Trophoblast cell (in vitro differentiated cells and primary cell): ENCODE measurements at regions not wholly inside any gene's neighbourhood (a gene's known extent, or its start where the extent isn't known, plus 50 kb on each side); places are given as distances from the start of the nearest gene placed in this dataset.
A peak's percentile ranks its signal among the peaks of the same experiment; 100 is the strongest.

Experiments used
- DNase-seq, 2 donors: peaks; one replicate each; pipeline ENCODE4 v3.0.0-alpha.2; 2016
- H2AFZ ChIP-seq: 2 replicates; pipeline ENCODE4 v1.6.1; 2013; ENCODE audit warnings: low read length, moderate library complexity, mild to moderate bottlenecking; ENCODE audit not compliant: insufficient read depth, poor library complexity
- H2AK5ac ChIP-seq: 2 replicates; pipeline ENCODE4 v1.6.1; 2013; ENCODE audit warnings: mild to moderate bottlenecking, low read length
- H2BK120ac ChIP-seq: 2 replicates; pipeline ENCODE4 v1.6.1; 2013; ENCODE audit warnings: low read length, mild to moderate bottlenecking, moderate library complexity; ENCODE audit not compliant: insufficient read depth, poor library complexity
- H2BK12ac ChIP-seq: 2 replicates; pipeline ENCODE4 v1.6.1; 2013; ENCODE audit warnings: mild to moderate bottlenecking, low read length, moderate library complexity
- H2BK5ac ChIP-seq: 2 replicates; pipeline ENCODE4 v1.6.1; 2013; ENCODE audit warnings: low read length, low read depth, moderate library complexity, mild to moderate bottlenecking; ENCODE audit not compliant: poor library complexity
- H3K14ac ChIP-seq: 2 replicates; pipeline ENCODE4 v1.6.1; 2013; ENCODE audit warnings: mild to moderate bottlenecking, low read length
- H3K18ac ChIP-seq: 2 replicates; pipeline ENCODE4 v1.6.1; 2013; ENCODE audit warnings: mild to moderate bottlenecking, low read length
- H3K23ac ChIP-seq: 2 replicates; pipeline ENCODE4 v1.6.1; 2013; ENCODE audit warnings: low read length
- H3K27ac ChIP-seq: 2 replicates; pipeline ENCODE4 v1.5.1; 2013; ENCODE audit warnings: low read depth, mild to moderate bottlenecking, inconsistent platforms, low read length, moderate library complexity
- H3K27me3 ChIP-seq: 2 replicates; pipeline ENCODE4 v1.6.1; 2013; ENCODE audit warnings: inconsistent platforms, mild to moderate bottlenecking, low read length, moderate library complexity; ENCODE audit not compliant: insufficient read depth
- H3K36me3 ChIP-seq, 2 experiments: 1 replicate in 1 of 2; 2 replicates in 1 of 2; pipeline ENCODE4 v1.6.1; 2013; ENCODE audit warnings: low read length in 2 of 2, mild to moderate bottlenecking in 2 of 2, moderate library complexity in 1 of 2; ENCODE audit not compliant: insufficient read depth in 2 of 2, control insufficient read depth in 1 of 2
- H3K4ac ChIP-seq: 2 replicates; pipeline ENCODE4 v1.6.1; 2013; ENCODE audit warnings: low read depth, mild to moderate bottlenecking, low read length, moderate library complexity
- H3K4me1 ChIP-seq, 2 experiments: 1 replicate in 1 of 2; 2 replicates in 1 of 2; pipeline ENCODE4 v1.6.1; 2013; ENCODE audit warnings: low read length in 2 of 2, mild to moderate bottlenecking in 2 of 2, moderate library complexity in 1 of 2; ENCODE audit not compliant: insufficient read depth in 2 of 2, control insufficient read depth in 1 of 2
- H3K4me2 ChIP-seq: 2 replicates; pipeline ENCODE4 v1.6.1; 2013; ENCODE audit warnings: inconsistent platforms, mild to moderate bottlenecking, low read length, moderate library complexity
- H3K4me3 ChIP-seq: 2 replicates; pipeline ENCODE4 v1.5.1; 2013; ENCODE audit warnings: mild to moderate bottlenecking, low read depth, low read length, inconsistent platforms
- H3K79me1 ChIP-seq: one replicate; pipeline ENCODE4 v1.6.1; 2013; ENCODE audit warnings: low read length
- H3K79me2 ChIP-seq: 2 replicates; pipeline ENCODE4 v1.6.1; 2013; ENCODE audit warnings: low read length, mild to moderate bottlenecking; ENCODE audit not compliant: control insufficient read depth, insufficient read depth, poor library complexity
- H3K9ac ChIP-seq: 2 replicates; pipeline ENCODE4 v1.6.1; 2013; ENCODE audit warnings: mild to moderate bottlenecking, low read length
- H3K9me3 ChIP-seq: 2 replicates; pipeline ENCODE4 v1.6.1; 2013; ENCODE audit warnings: low read depth, mild to moderate bottlenecking, control low read depth, inconsistent platforms, low read length; ENCODE audit not compliant: insufficient read depth
- H4K12ac ChIP-seq: 2 replicates; pipeline ENCODE4 v1.6.1; 2013; ENCODE audit warnings: low read depth, mild to moderate bottlenecking, low read length, moderate library complexity
- H4K8ac ChIP-seq: 2 replicates; pipeline ENCODE4 v1.6.1; 2013; ENCODE audit warnings: low read depth, mild to moderate bottlenecking, low read length, moderate library complexity
- H4K91ac ChIP-seq: one replicate; pipeline ENCODE4 v1.6.1; 2013; ENCODE audit warnings: low read depth, mild to moderate bottlenecking, low read length, moderate library complexity
- WGBS: extraction: QIAGEN DNeasy Blood & Tissue Kit; methylation state at CpG from one replicate; pipeline ENCODE4 v1.1.7; 2013; ENCODE audit warnings: missing lambda C conversion rate; ENCODE audit not compliant: insufficient read length, insufficient coverage; ENCODE audit errors: extremely low coverage; 5-methylcytosine and 5-hydroxymethylcytosine counted together

DNA sequence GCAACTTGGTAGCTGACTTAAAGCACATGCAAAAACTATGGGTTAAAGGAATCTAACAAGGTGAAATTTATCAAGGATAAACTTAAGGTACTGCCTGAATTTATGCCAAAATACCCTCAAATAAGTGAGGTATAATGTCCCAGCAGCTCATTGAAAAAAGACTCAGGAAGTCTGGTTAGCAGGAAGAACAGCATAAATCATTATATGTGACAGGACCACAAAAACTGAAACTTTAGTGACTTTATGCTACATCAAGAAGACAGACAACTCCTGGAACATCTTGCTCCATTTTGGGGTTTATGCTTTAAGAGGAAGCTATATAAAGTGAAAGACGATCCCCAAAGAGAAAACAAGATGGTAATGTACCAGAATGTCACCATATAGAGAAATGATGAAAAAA, 282.4 kb upstream of the ZNF462 start:
- H4K91ac ChIP-seq: no peak overlapping the region
- H3K4me2 ChIP-seq: no peak overlapping the region
- no peak overlapping the region for H2BK5ac ChIP-seq
- H3K36me3 ChIP-seq: no peaks in the 10 kb centered on the region
- no peak for DNase-seq
- H3K79me1 ChIP-seq: peaks cover 15% of the 10 kb centered on the region
- H3K79me2 ChIP-seq: peaks cover 2% of the 10 kb centered on the region
- H3K27ac ChIP-seq: no peak overlapping the region
- H3K14ac ChIP-seq: no peak overlapping the region
- H2AFZ ChIP-seq: no peak overlapping the region
- H4K12ac ChIP-seq: no peak overlapping the region
- H4K8ac ChIP-seq: no peak overlapping the region
- H3K4ac ChIP-seq: no peak overlapping the region
- no peak overlapping the region for H2BK12ac ChIP-seq
- H3K9ac ChIP-seq: no peak overlapping the region
- H3K4me1 ChIP-seq: peaks cover 8 to 14% of the 10 kb centered on the region in 2 experiments
- H2AK5ac ChIP-seq: no peak overlapping the region
- no peak overlapping the region for H3K18ac ChIP-seq
- H3K9me3 ChIP-seq: no peaks in the 10 kb centered on the region
- H2BK120ac ChIP-seq: no peak overlapping the region
- H3K23ac ChIP-seq: no peak overlapping the region
- WGBS: no CpG with 5 or more reads among the region's 1 CpG
- no peaks in the 10 kb centered on the region for H3K27me3 ChIP-seq
- no peak overlapping the region for H3K4me3 ChIP-seq

- Histone ChIP-seq H3K36me3 (no peaks in the 10 kb centered on the region), H3K79me2 (no peaks in the 10 kb centered on the region), H2BK12ac (no peak overlapping the region), H3K14ac (no peak overlapping the region), H3K23ac (no peak overlapping the region), H4K12ac (no peak overlapping the region), H4K8ac (no peak overlapping the region), H3K4ac (no peak overlapping the region), H3K27me3 (no peaks in the 10 kb centered on the region), H2BK5ac (no peak overlapping the region), H3K27ac (no peak overlapping the region), H3K4me2 (no peak overlapping the region), H3K79me1 (peaks cover 6% of the 10 kb centered on the region), H3K4me1 (peaks cover 0 to 3% of the 10 kb centered on the region in 2 experiments), H4K91ac (no peak overlapping the region), H3K9me3 (no peaks in the 10 kb centered on the region), H3K18ac (no peak overlapping the region), H2AK5ac (no peak overlapping the region), H2AFZ (no peak overlapping the region), H3K4me3 (no peak overlapping the region), H2BK120ac (no peak overlapping the region), H3K9ac (no peak overlapping the region)
- DNase-seq: no peak
- no CpG with 5 or more reads among the region's 6 CpGs for WGBS
These were observed 281.0 kb upstream of the ZNF462 start for GRCh38 chr9:106581973-106582372.

DNA sequence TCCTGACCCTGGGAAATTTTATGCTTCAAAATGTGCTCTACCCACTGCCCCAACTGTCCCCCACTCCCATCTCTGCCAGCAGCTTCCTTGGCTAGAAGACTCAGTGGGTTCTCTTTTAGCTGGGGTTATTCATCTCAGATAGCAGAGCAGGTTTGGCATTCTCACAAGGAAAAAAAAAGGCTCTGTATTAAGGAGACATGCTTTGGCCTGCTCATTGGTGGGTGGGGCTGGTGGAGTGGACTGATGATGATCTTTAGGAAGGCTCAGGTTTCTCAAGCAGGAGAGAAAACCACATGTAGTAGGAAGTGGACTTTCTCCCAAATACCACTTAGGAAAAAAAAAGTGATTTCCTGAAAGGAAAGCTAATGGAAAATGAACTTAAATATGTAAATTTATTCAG, 279.2 kb upstream of the ZNF462 start:
- no peaks in the 10 kb centered on the region for H3K79me2 ChIP-seq
- no peak overlapping the region for H3K4ac ChIP-seq
- DNase-seq: no peak
- no peak overlapping the region for H4K91ac ChIP-seq
- H2AK5ac ChIP-seq: no peak overlapping the region
- peak overlapping the region; percentile 68 for H2BK12ac ChIP-seq
- H3K27me3 ChIP-seq: no peaks in the 10 kb centered on the region
- no peak overlapping the region for H3K18ac ChIP-seq
- peaks cover 17% of the 10 kb centered on the region for H3K79me1 ChIP-seq
- H3K14ac ChIP-seq: no peak overlapping the region
- no peak overlapping the region for H2BK120ac ChIP-seq
- no peak overlapping the region for H4K12ac ChIP-seq
- no peak overlapping the region for H3K4me3 ChIP-seq
- H3K9me3 ChIP-seq: no peaks in the 10 kb centered on the region
- no peak overlapping the region for H2BK5ac ChIP-seq
- H3K27ac ChIP-seq: no peak overlapping the region
- no peaks in the 10 kb centered on the region for H3K36me3 ChIP-seq
- peaks cover 8 to 10% of the 10 kb centered on the region in 2 experiments for H3K4me1 ChIP-seq
- H4K8ac ChIP-seq: no peak overlapping the region
- H3K9ac ChIP-seq: no peak overlapping the region
- H3K4me2 ChIP-seq: no peak overlapping the region
- no peak overlapping the region for H2AFZ ChIP-seq
- no peak overlapping the region for H3K23ac ChIP-seq

GRCh38 chr9:106587042-106587441, 275.9 kb upstream of the ZNF462 start:
- H2BK120ac ChIP-seq: peak overlapping the region; percentile 92
- WGBS: no CpG with 5 or more reads among the region's 2 CpGs
- peaks cover 10 to 11% of the 10 kb centered on the region in 2 experiments for H3K4me1 ChIP-seq
- no peak overlapping the region for H4K12ac ChIP-seq
- H3K14ac ChIP-seq: no peak overlapping the region
- H3K4ac ChIP-seq: no peak overlapping the region
- no peaks in the 10 kb centered on the region for H3K36me3 ChIP-seq
- H4K91ac ChIP-seq: peak overlapping the region; percentile 92
- no peak overlapping the region for H2AFZ ChIP-seq
- H3K4me2 ChIP-seq: no peak overlapping the region
- no peak overlapping the region for H3K18ac ChIP-seq
- H3K9ac ChIP-seq: no peak overlapping the region
- no peak overlapping the region for H2AK5ac ChIP-seq
- H3K27me3 ChIP-seq: no peaks in the 10 kb centered on the region
- H2BK12ac ChIP-seq: peak overlapping the region; percentile 94
- no peaks in the 10 kb centered on the region for H3K79me2 ChIP-seq
- no peak for DNase-seq
- H3K23ac ChIP-seq: no peak overlapping the region
- H2BK5ac ChIP-seq: no peak overlapping the region
- no peak overlapping the region for H3K27ac ChIP-seq
- no peak overlapping the region for H4K8ac ChIP-seq
- no peak overlapping the region for H3K4me3 ChIP-seq
- H3K9me3 ChIP-seq: no peaks in the 10 kb centered on the region
- H3K79me1 ChIP-seq: peaks cover 17% of the 10 kb centered on the region
